IMR-90 (cell line): ENCODE measurements at regions not wholly inside any gene's neighbourhood (a gene's known extent, or its start where the extent isn't known, plus 50 kb on each side); places are given as distances from the start of the nearest gene placed in this dataset.

Experiments
- ATAC-seq: fragments of 200-7000 bp; cut with Tn5 transposase; 2 replicates; pipeline ENCODE4 v1.9.1; 2020; ENCODE audit warnings: low read depth, mild to moderate bottlenecking, moderate library complexity
- BruUV-seq: library from RNA; stranded (reverse); fragments of 400-500 nt; replicated peaks from 2 replicates; lab custom pipeline; 2021; lab: Mats Ljungman, UMichigan
- CTCF ChIA-PET: fragments of 300-600 bp; formaldehyde crosslinking; extraction: SDS; loops from one replicate; lab custom pipeline; 2021; ENCODE audit warnings: antibody characterized with exemption; lab: Yijun Ruan, JAX
- POLR2A ChIA-PET: fragments of 300-600 bp; sonication (Branson Sonifier 250); formaldehyde crosslinking; loops from one replicate; lab custom pipeline; 2022; ENCODE audit warnings: antibody characterized with exemption; ENCODE audit not compliant: unreplicated experiment; lab: Charles Lee
- DNase-seq: peaks from one replicate; pipeline ENCODE4 v3.0.0; 2013
- H2AFZ ChIP-seq: replicated peaks from 2 replicates; pipeline ENCODE3; 2013; ENCODE audit warnings: low read length, mild to moderate bottlenecking; ENCODE audit not compliant: poor library complexity
- H2AK5ac ChIP-seq: 2 replicates; pipeline ENCODE4 v1.6.1; 2013; ENCODE audit warnings: low read depth, low read length, inconsistent platforms
- H2AK9ac ChIP-seq: replicated peaks from 2 replicates; pipeline ENCODE3; 2013; ENCODE audit warnings: mild to moderate bottlenecking, low read depth, low read length, moderate library complexity; ENCODE audit not compliant: poor library complexity
- H2BK120ac ChIP-seq: 2 replicates; pipeline ENCODE4 v1.6.1; 2013; ENCODE audit warnings: low read depth, low read length, inconsistent platforms
- H2BK15ac ChIP-seq: 3 replicates; pipeline ENCODE4 v1.6.1; 2013; ENCODE audit warnings: low read depth, low read length, inconsistent platforms
- H2BK20ac ChIP-seq: 2 replicates; pipeline ENCODE4 v1.6.1; 2013; ENCODE audit warnings: low read depth, mild to moderate bottlenecking, inconsistent platforms, low read length, moderate library complexity
- H2BK5ac ChIP-seq: 2 replicates; pipeline ENCODE4 v1.6.1; 2013; ENCODE audit warnings: mild to moderate bottlenecking, low read depth, low read length, inconsistent platforms; ENCODE audit not compliant: poor library complexity, severe bottlenecking
- H3K14ac ChIP-seq: replicated peaks from 2 replicates; pipeline ENCODE4 v1.6.1; 2013; ENCODE audit warnings: low read depth, low read length, inconsistent platforms
- H3K18ac ChIP-seq: 2 replicates; pipeline ENCODE4 v1.6.1; 2013; ENCODE audit warnings: low read depth, low read length, control low read depth
- H3K23ac ChIP-seq: 2 replicates; pipeline ENCODE4 v1.6.1; 2013; ENCODE audit warnings: low read depth, low read length, inconsistent platforms
- H3K27ac ChIP-seq: 2 replicates; pipeline ENCODE4 v1.5.1; 2013; ENCODE audit warnings: mild to moderate bottlenecking, control low read depth, low read length; ENCODE audit not compliant: insufficient read depth
- H3K27me3 ChIP-seq: 2 replicates; pipeline ENCODE4 v1.6.1; 2013; ENCODE audit warnings: low read length; ENCODE audit not compliant: control insufficient read depth, insufficient read depth
- H3K36me3 ChIP-seq: 2 replicates; pipeline ENCODE4 v1.6.1; 2013; ENCODE audit warnings: low read length, mixed read lengths; ENCODE audit not compliant: control insufficient read depth, insufficient read depth
- H3K4ac ChIP-seq: 2 replicates; pipeline ENCODE4 v1.6.1; 2013; ENCODE audit warnings: low read depth, low read length, inconsistent platforms
- H3K4me1 ChIP-seq: 2 replicates; pipeline ENCODE4 v1.6.1; 2013; ENCODE audit warnings: low read length, mixed read lengths; ENCODE audit not compliant: control insufficient read depth, insufficient read depth
- H3K4me2 ChIP-seq: 2 replicates; pipeline ENCODE4 v1.6.1; 2013; ENCODE audit warnings: low read depth, mild to moderate bottlenecking, control low read depth, low read length, moderate library complexity
- H3K4me3 ChIP-seq: 2 replicates; pipeline ENCODE4 v1.5.1; 2013; ENCODE audit warnings: low read depth, mild to moderate bottlenecking, control low read depth, low read length, moderate library complexity; ENCODE audit not compliant: insufficient read depth
- H3K56ac ChIP-seq: 2 replicates; pipeline ENCODE4 v1.6.1; 2013; ENCODE audit warnings: low read length, inconsistent platforms; ENCODE audit not compliant: insufficient read depth; ENCODE audit errors: extremely low read depth
- H3K79me1 ChIP-seq, 2 experiments: 2 replicates each; pipeline ENCODE4 v1.6.1; 2013; ENCODE audit warnings: low read length in 2 of 2, inconsistent platforms in 1 of 2, low read depth in 1 of 2
- H3K9ac ChIP-seq: 2 replicates; pipeline ENCODE4 v1.6.1; 2013; ENCODE audit warnings: low read depth, low read length, control low read depth
- H3K9me1 ChIP-seq: 2 replicates; pipeline ENCODE4 v1.6.1; 2013; ENCODE audit warnings: low read length, inconsistent platforms; ENCODE audit not compliant: insufficient read depth
- H3K9me3 ChIP-seq: 2 replicates; pipeline ENCODE4 v1.6.1; 2013; ENCODE audit warnings: low read length; ENCODE audit not compliant: control insufficient read depth, insufficient read depth
- H4K20me1 ChIP-seq: 2 replicates; pipeline ENCODE4 v1.6.1; 2013; ENCODE audit warnings: low read length, inconsistent platforms; ENCODE audit not compliant: insufficient read depth
- H4K5ac ChIP-seq: 2 replicates; pipeline ENCODE4 v1.6.1; 2013; ENCODE audit warnings: mild to moderate bottlenecking, low read depth, low read length, control low read depth
- H4K8ac ChIP-seq, 2 experiments: 2 replicates each; pipeline ENCODE4 v1.6.1; 2013; ENCODE audit warnings: low read depth in 2 of 2, low read length in 2 of 2, control low read depth in 1 of 2, inconsistent platforms in 1 of 2
- H4K91ac ChIP-seq: 2 replicates; pipeline ENCODE4 v1.6.1; 2013; ENCODE audit warnings: low read depth, low read length, inconsistent platforms; ENCODE audit not compliant: insufficient read depth
- BHLHE40 ChIP-seq: fragments of 150-350 bp; IDR thresholded peaks from 2 replicates; pipeline ENCODE4 v1.6.1; 2016; ENCODE audit warnings: mild to moderate bottlenecking, low read depth, low read length
- CEBPB ChIP-seq: IDR thresholded peaks from 2 replicates; pipeline ENCODE4 v1.6.1; 2012; ENCODE audit warnings: low read depth, low read length, improper control_type of control experiment
- CTCF ChIP-seq: conservative IDR thresholded peaks from 2 replicates; pipeline ENCODE4 v1.5.1; 2012; ENCODE audit warnings: mild to moderate bottlenecking, low read depth, low read length, improper control_type of control experiment
- ELK1 ChIP-seq: fragments of 150-350 bp; IDR thresholded peaks from 2 replicates; pipeline ENCODE4 v1.6.1; 2016; ENCODE audit warnings: low read depth, mild to moderate bottlenecking, low read length, moderate library complexity, borderline replicate concordance
- FOS ChIP-seq: fragments of 150-350 bp; IDR thresholded peaks from 2 replicates; pipeline ENCODE4 v1.6.1; 2016; ENCODE audit warnings: low read depth, low read length
- MAFK ChIP-seq: IDR thresholded peaks from 2 replicates; pipeline ENCODE4 v1.6.1; 2012; ENCODE audit warnings: low read depth, low read length, improper control_type of control experiment
- MAZ ChIP-seq: IDR thresholded peaks from 2 replicates; pipeline ENCODE4 v1.6.1; 2012; ENCODE audit warnings: low read depth, mild to moderate bottlenecking, low read length, improper control_type of control experiment, moderate library complexity, borderline replicate concordance
- NFE2L2 ChIP-seq: fragments of 150-350 bp; IDR thresholded peaks from 2 replicates; pipeline ENCODE4 v1.6.1; 2016; ENCODE audit warnings: low read depth, mild to moderate bottlenecking, low read length
- POLR2A ChIP-seq: IDR thresholded peaks from 2 replicates; pipeline ENCODE4 v1.6.1; 2012; ENCODE audit warnings: mild to moderate bottlenecking, low read depth, low read length
- RAD21 ChIP-seq: IDR thresholded peaks from 2 replicates; pipeline ENCODE4 v1.6.1; 2012; ENCODE audit warnings: low read length, improper control_type of control experiment
- RCOR1 ChIP-seq: IDR thresholded peaks from 2 replicates; pipeline ENCODE4 v1.6.1; 2012; ENCODE audit warnings: mild to moderate bottlenecking, low read length, improper control_type of control experiment; ENCODE audit not compliant: insufficient replicate concordance
- RFX5 ChIP-seq: IDR thresholded peaks from 2 replicates; pipeline ENCODE4 v1.8.0; 2012; ENCODE audit warnings: low read depth, mild to moderate bottlenecking, low read length, moderate library complexity
- SMC3 ChIP-seq: fragments of 150-350 bp; IDR thresholded peaks from 2 replicates; pipeline ENCODE4 v1.6.1; 2016; ENCODE audit warnings: low read depth, mild to moderate bottlenecking, antibody characterized with exemption, low read length, moderate library complexity
- USF2 ChIP-seq: fragments of 150-350 bp; IDR thresholded peaks from 2 replicates; pipeline ENCODE4 v1.6.1; 2017; ENCODE audit warnings: mild to moderate bottlenecking, antibody characterized with exemption, low read length, low read depth
- WGBS, 2 experiments: methylation state at CpG; one replicate each; pipeline versions ENCODE4 v1.1.5 to v1.1.7; 2013; ENCODE audit warnings: missing lambda C conversion rate in 2 of 2; ENCODE audit not compliant: insufficient read length in 1 of 2; ENCODE audit errors: extremely low coverage in 2 of 2; 5-methylcytosine and 5-hydroxymethylcytosine counted together
- dilution Hi-C: fragments of 300-500 bp; cut with HindIII; formaldehyde crosslinking; loops from one replicate; pipeline ENCODE4 v1.14.3; 2018; ENCODE audit warnings: low sequenced_read_pairs; ENCODE audit not compliant: unreplicated experiment
- in situ Hi-C: fragments of 300-500 bp; cut with MboI; formaldehyde crosslinking; loops from 3 replicates; pipeline ENCODE4 v1.14.3; 2019; ENCODE audit warnings: low sequenced_read_pairs, inconsistent platforms, mixed read lengths
- intact Hi-C: fragments of 100-400 bp; cut with micrococcal nuclease; formaldehyde crosslinking; loops from 2 replicates; pipeline ENCODE4 v1.10.0; 2022

- CTCF ChIA-PET: no interaction called here
- dilution Hi-C loops: no loop called here
- POLR2A ChIA-PET: no interaction called here
These were observed 130.1 kb upstream of the MALRD1 start for GRCh38 chr10:18918532-18918931.

More at GRCh38 chr10:18918532-18918931, 130.1 kb upstream of the MALRD1 start:
- Histone ChIP-seq H2AK9ac (no peak overlapping the region), H2BK15ac (peak overlapping the region; percentile 6; the same call in 1 of the 3 replicates), H2BK120ac (peak overlapping the region; percentile 67), H3K23ac (no peak overlapping the region), H3K4me1 (no peaks in the 10 kb centered on the region), H3K4me3 (no peak overlapping the region), H3K27ac (no peak overlapping the region), H3K36me3 (no peaks in the 10 kb centered on the region), H4K91ac (peak overlapping the region; percentile 60; the same call in 1 of the 2 replicates), H3K4me2 (no peak overlapping the region), H2AK5ac (no peak overlapping the region; the same call in 1 of the 2 replicates), H4K20me1 (no peaks in the 10 kb centered on the region), H3K56ac (no peak overlapping the region), H3K27me3 (no peaks in the 10 kb centered on the region), H4K5ac (peak overlapping the region; percentile 25; the same call in 1 of the 2 replicates), H2BK20ac (peak overlapping the region; percentile 92), H3K79me1 (no peaks in the 10 kb centered on the region), H3K9me3 (no peaks in the 10 kb centered on the region), H4K8ac (peak overlapping the region in 1 of 2 experiments; percentile 57; a peak in 2 of 4 replicates), H3K18ac (peak overlapping the region; percentile 45; the same call in 1 of the 2 replicates), H2BK5ac (peak overlapping the region; percentile 86), H3K4ac (peak overlapping the region; percentile 90), H2AFZ (no peak overlapping the region), H3K9ac (no peak overlapping the region), H3K14ac (0 out of 2 replicates have a peak overlapping the region, but pooled peaks have one; percentile 63), H3K9me1 (no peaks in the 10 kb centered on the region; the same call in 1 of the 2 replicates)
- DNase-seq (peak; percentile 98), ATAC-seq (peak; percentile 98)
- intact Hi-C loops: no loop called here
- in situ Hi-C loops: no loop called here
- BruUV-seq: no TSS peak
- no CpG with 5 or more reads among the region's 4 CpGs for WGBS, 2 experiments
- TF ChIP-seq BHLHE40: no peak; the same call in 1 of the 2 replicates
- TF ChIP-seq SMC3: no peak
- TF ChIP-seq POLR2A: no peak
- TF ChIP-seq RFX5: no peak
- no peak for TF ChIP-seq ELK1
- no peak for TF ChIP-seq RAD21
- TF ChIP-seq MAFK: peak; percentile 14; the same call in 1 of the 2 replicates
- peak; percentile 78 for TF ChIP-seq USF2
- TF ChIP-seq RCOR1: no peak
- no peak for TF ChIP-seq NFE2L2
- 0 out of 2 replicates have a peak, but pooled peaks have one; percentile 15 for TF ChIP-seq MAZ
- no peak for TF ChIP-seq CTCF
- TF ChIP-seq CEBPB: peak; percentile 62; the same call in 1 of the 2 replicates
- TF ChIP-seq FOS: peak; percentile 89
